ENCODE measurements at regions not wholly inside any gene's neighbourhood (a gene's known extent, or its start where the extent isn't known, plus 50 kb on each side); places are given as distances from the start of the nearest gene placed in this dataset.

DNA sequence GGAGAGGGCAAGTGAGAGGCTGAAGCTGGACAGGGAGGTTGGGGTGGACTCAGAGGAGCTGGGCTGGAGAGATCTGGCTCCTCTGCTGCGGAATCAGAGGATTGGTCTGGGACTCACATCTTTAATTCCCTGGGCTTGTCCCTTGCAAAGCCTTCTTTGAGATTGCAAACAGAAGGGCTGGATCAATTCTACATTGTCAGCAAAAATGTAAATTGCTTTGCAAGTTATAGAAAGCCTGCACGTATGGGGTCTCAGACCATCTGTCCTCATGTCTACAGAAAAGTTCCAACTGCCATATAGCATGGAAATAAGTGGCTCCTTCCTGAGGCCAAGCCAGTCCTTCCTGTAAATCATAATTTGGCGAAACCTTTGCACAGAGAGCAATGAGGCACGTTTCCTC lies 449.6 kb downstream of the UBE2NL start:
- Histone ChIP-seq H3K79me2 (ENCODE audit: control insufficient read depth, insufficient read depth, low read length) (no peaks in the 10 kb centered on the region), H3K27ac (ENCODE audit: extremely low read depth, low read depth, low read length) (no peak overlapping the region), H3K27me3 (ENCODE audit: control insufficient read depth in 2 of 2, insufficient read depth in 2 of 2, low read length in 2 of 2) (no peaks in the 10 kb centered on the region), H3K4me3 (no peak overlapping the region), H4K20me1 (replicated peaks; ENCODE audit: control insufficient read depth, insufficient read depth, low read length) (no peaks in the 10 kb centered on the region), H3K4me2 (ENCODE audit: insufficient read depth, low read length) (no peak overlapping the region), H3K4me1 (replicated peaks in 1 of 2; ENCODE audit: control insufficient read depth in 2 of 2, insufficient read depth in 2 of 2, low read length in 2 of 2) (no peaks in the 10 kb centered on the region), H2AFZ (ENCODE audit: low read depth, low read length) (no peak overlapping the region), H3K9ac (ENCODE audit: insufficient read depth in 1 of 2, low read depth in 2 of 2, low read length in 2 of 2) (no peak overlapping the region), H3K36me3 (ENCODE audit: control insufficient read depth, insufficient read depth, low read length) (no peaks in the 10 kb centered on the region), H3K9me3 (replicated peaks; ENCODE audit: control insufficient read depth, insufficient read depth, low read depth, low read length) (no peaks in the 10 kb centered on the region), H3K9me1 (ENCODE audit: control insufficient read depth, insufficient read depth, low read length) (no peaks in the 10 kb centered on the region)
- DNase-seq (ENCODE audit: extremely low read depth in 1 of 4, low spot score in 3 of 4) (no peak), FAIRE-seq (no peak), ATAC-seq (no peak)
- intact Hi-C loops (cut with micrococcal nuclease) = loop anchor here (10.0 kb wide), 1 partner anchor 851 kb away; no protein-coding TSS in a partner anchor
- CTCF ChIA-PET (ENCODE audit: low intra/inter-chr PET ratio) = no interaction called here
- WGBS (ENCODE audit: insufficient coverage, low coverage, missing lambda C conversion rate) = 0% methylated on average over 4 of the region's 4 CpGs
- BruUV-seq (replicated peaks) = no TSS peak
- TF ChIP-seq, protein P1, sequence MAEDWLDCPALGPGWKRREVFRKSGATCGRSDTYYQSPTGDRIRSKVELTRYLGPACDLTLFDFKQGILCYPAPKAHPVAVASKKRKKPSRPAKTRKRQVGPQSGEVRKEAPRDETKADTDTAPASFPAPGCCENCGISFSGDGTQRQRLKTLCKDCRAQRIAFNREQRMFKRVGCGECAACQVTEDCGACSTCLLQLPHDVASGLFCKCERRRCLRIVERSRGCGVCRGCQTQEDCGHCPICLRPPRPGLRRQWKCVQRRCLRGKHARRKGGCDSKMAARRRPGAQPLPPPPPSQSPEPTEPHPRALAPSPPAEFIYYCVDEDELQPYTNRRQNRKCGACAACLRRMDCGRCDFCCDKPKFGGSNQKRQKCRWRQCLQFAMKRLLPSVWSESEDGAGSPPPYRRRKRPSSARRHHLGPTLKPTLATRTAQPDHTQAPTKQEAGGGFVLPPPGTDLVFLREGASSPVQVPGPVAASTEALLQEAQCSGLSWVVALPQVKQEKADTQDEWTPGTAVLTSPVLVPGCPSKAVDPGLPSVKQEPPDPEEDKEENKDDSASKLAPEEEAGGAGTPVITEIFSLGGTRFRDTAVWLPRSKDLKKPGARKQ (CRISPR knock-in tag; IDR thresholded peaks at IDR 0.05) = no peak
- no peak for TF ChIP-seq HMG20A (CRISPR knock-in tag; conservative IDR thresholded peaks at IDR 0.05)
- no peak for TF ChIP-seq ZNF347 (CRISPR knock-in tag; IDR thresholded peaks at IDR 0.05; ENCODE audit: low read depth)
- TF ChIP-seq TCF7L2 (IDR thresholded peaks at IDR 0.05; ENCODE audit: low read depth, low read length) = no peak
- TF ChIP-seq MAFF (IDR thresholded peaks at IDR 0.05; ENCODE audit: low read length) = peak; percentile 8; the same call in 1 of the 2 replicates
- TF ChIP-seq, protein P2, sequence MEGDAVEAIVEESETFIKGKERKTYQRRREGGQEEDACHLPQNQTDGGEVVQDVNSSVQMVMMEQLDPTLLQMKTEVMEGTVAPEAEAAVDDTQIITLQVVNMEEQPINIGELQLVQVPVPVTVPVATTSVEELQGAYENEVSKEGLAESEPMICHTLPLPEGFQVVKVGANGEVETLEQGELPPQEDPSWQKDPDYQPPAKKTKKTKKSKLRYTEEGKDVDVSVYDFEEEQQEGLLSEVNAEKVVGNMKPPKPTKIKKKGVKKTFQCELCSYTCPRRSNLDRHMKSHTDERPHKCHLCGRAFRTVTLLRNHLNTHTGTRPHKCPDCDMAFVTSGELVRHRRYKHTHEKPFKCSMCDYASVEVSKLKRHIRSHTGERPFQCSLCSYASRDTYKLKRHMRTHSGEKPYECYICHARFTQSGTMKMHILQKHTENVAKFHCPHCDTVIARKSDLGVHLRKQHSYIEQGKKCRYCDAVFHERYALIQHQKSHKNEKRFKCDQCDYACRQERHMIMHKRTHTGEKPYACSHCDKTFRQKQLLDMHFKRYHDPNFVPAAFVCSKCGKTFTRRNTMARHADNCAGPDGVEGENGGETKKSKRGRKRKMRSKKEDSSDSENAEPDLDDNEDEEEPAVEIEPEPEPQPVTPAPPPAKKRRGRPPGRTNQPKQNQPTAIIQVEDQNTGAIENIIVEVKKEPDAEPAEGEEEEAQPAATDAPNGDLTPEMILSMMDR (IDR thresholded peaks at IDR 0.05 in 2 of 3, conservative IDR thresholded peaks at IDR 0.05 in 1 of 3; ENCODE audit: insufficient read depth in 2 of 3, low read depth in 1 of 3, low read length in 3 of 3) = no peak
- POLR2A ChIA-PET = no interaction called here
- in situ Hi-C loops (cut with MboI) = no loop called here
